ENCODE measurements at regions not wholly inside any gene's neighbourhood (a gene's known extent, or its start where the extent isn't known, plus 50 kb on each side); places are given as distances from the start of the nearest gene placed in this dataset.
"Not testable (repeated sequence)": the region's sequence is repeated elsewhere in the genome, so short reads cannot be mapped to it uniquely, and the experiment has no call there.

GRCh38 chr10:52368725-52369124, 54.6 kb downstream of the DKK1 start:
- TF ChIP-seq, protein P1, sequence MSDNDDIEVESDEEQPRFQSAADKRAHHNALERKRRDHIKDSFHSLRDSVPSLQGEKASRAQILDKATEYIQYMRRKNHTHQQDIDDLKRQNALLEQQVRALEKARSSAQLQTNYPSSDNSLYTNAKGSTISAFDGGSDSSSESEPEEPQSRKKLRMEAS (IDR thresholded peaks at IDR 0.05; ENCODE audit: low read depth, low read length): no peak
- TF ChIP-seq, protein P2, sequence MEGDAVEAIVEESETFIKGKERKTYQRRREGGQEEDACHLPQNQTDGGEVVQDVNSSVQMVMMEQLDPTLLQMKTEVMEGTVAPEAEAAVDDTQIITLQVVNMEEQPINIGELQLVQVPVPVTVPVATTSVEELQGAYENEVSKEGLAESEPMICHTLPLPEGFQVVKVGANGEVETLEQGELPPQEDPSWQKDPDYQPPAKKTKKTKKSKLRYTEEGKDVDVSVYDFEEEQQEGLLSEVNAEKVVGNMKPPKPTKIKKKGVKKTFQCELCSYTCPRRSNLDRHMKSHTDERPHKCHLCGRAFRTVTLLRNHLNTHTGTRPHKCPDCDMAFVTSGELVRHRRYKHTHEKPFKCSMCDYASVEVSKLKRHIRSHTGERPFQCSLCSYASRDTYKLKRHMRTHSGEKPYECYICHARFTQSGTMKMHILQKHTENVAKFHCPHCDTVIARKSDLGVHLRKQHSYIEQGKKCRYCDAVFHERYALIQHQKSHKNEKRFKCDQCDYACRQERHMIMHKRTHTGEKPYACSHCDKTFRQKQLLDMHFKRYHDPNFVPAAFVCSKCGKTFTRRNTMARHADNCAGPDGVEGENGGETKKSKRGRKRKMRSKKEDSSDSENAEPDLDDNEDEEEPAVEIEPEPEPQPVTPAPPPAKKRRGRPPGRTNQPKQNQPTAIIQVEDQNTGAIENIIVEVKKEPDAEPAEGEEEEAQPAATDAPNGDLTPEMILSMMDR (IDR thresholded peaks at IDR 0.05; ENCODE audit: low read depth, low read length): no peak
- no peak for TF ChIP-seq POLR2A (IDR thresholded peaks at IDR 0.05; ENCODE audit: extremely low read depth, insufficient read length)
- no peak for TF ChIP-seq MYC (IDR thresholded peaks at IDR 0.05; ENCODE audit: low read depth, low read length)
- no peak for DNase-seq (ENCODE audit: low read depth)
- H3K4me3 ChIP-seq (ENCODE audit: low read depth, low read length): no peak overlapping the region

GRCh38 chr10:52374207-52374606, 60.1 kb downstream of the DKK1 start:
- not testable (repeated sequence) for DNase-seq (ENCODE audit: low read depth); H3K4me3 ChIP-seq (ENCODE audit: low read depth, low read length)

- no peak overlapping the region for H3K4me3 ChIP-seq (ENCODE audit: low read depth, low read length)
- no peak for DNase-seq (ENCODE audit: low read depth)
- TF ChIP-seq POLR2A (IDR thresholded peaks at IDR 0.05; ENCODE audit: extremely low read depth, insufficient read length): no peak
- no peak for TF ChIP-seq MYC (IDR thresholded peaks at IDR 0.05; ENCODE audit: low read depth, low read length)
- TF ChIP-seq, protein P2 (IDR thresholded peaks at IDR 0.05; ENCODE audit: low read depth, low read length): no peak
- TF ChIP-seq, protein P1 (IDR thresholded peaks at IDR 0.05; ENCODE audit: low read depth, low read length): no peak
These were observed 62.7 kb downstream of the DKK1 start for GRCh38 chr10:52376694-52377354.

GRCh38 chr10:52378124-52378523, 64.0 kb downstream of the DKK1 start:
- H3K4me3 ChIP-seq (ENCODE audit: low read depth, low read length): no peak overlapping the region
- no peak for DNase-seq (ENCODE audit: low read depth)
- TF ChIP-seq, protein P2 (IDR thresholded peaks at IDR 0.05; ENCODE audit: low read depth, low read length): no peak
- TF ChIP-seq, protein P1 (IDR thresholded peaks at IDR 0.05; ENCODE audit: low read depth, low read length): no peak
- TF ChIP-seq POLR2A (IDR thresholded peaks at IDR 0.05; ENCODE audit: extremely low read depth, insufficient read length) (no peak), MYC (IDR thresholded peaks at IDR 0.05; ENCODE audit: low read depth, low read length) (no peak)

DNA sequence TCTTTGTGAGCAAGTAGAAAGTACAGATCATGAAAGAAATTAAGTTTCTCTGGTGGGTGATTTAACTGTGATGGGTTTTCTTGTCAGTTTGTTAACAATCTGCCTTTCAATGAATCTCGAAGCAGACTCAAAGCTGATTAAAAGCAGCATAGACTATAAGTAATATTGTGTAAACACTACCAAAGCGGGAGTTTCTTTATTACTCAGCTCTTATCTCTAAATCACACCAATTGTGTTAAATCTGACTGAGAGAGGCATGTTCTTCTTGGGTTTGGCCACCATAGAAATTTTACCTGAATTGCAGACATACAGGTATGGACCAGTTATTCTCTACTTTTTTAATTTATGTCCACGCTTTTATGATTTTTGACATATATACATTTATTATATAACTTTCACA, 65.2 kb downstream of the DKK1 start:
- no peak overlapping the region for H3K4me3 ChIP-seq (ENCODE audit: low read depth, low read length)
- no peak for DNase-seq (ENCODE audit: low read depth)
- TF ChIP-seq, protein P1 (IDR thresholded peaks at IDR 0.05; ENCODE audit: low read depth, low read length): no peak
- TF ChIP-seq POLR2A (IDR thresholded peaks at IDR 0.05; ENCODE audit: extremely low read depth, insufficient read length): no peak
- no peak for TF ChIP-seq MYC (IDR thresholded peaks at IDR 0.05; ENCODE audit: low read depth, low read length)
- TF ChIP-seq, protein P2 (IDR thresholded peaks at IDR 0.05; ENCODE audit: low read depth, low read length): no peak

DNA sequence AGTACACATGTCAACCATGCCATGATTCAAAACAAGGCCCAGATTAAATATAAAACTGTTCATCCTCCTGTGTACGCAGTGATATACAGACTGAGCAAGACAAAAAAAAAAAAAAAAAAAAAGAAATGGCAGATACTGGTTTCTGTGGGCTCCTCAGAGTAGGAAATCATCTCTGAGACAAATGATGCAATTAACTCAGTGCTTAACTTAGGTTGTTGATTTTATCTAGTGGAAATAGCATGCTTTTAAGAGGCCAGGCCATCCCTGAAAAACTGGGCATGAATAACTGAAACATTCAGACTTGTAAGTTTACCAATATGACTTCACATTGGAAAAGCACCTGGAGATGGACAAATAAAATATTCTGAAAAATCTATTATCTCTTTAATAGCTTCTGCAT, 69.0 kb downstream of the DKK1 start:
- DNase-seq (ENCODE audit: low read depth): no peak
- TF ChIP-seq MYC (IDR thresholded peaks at IDR 0.05; ENCODE audit: low read depth, low read length) (no peak), POLR2A (IDR thresholded peaks at IDR 0.05; ENCODE audit: extremely low read depth, insufficient read length) (no peak)
- TF ChIP-seq, protein P1 (IDR thresholded peaks at IDR 0.05; ENCODE audit: low read depth, low read length): no peak
- TF ChIP-seq, protein P2 (IDR thresholded peaks at IDR 0.05; ENCODE audit: low read depth, low read length): no peak

More for the DNA sequence above, 69.0 kb downstream of the DKK1 start:
- no peak overlapping the region for H3K4me3 ChIP-seq (ENCODE audit: low read depth, low read length)

Measured in NB4 (cell line).